Panc1 (cell line): ENCODE measurements at regions not wholly inside any gene's neighbourhood (a gene's known extent, or its start where the extent isn't known, plus 50 kb on each side); places are given as distances from the start of the nearest gene placed in this dataset.

Source experiments
- CTCF ChIP-seq: fragments of 450-650 bp; IDR thresholded peaks from 2 replicates; pipeline ENCODE4 v1.5.1; 2017; ENCODE audit warnings: mild to moderate bottlenecking
- POLR2AphosphoS5 ChIP-seq: IDR thresholded peaks from 2 replicates; pipeline ENCODE4 v1.6.1; 2012; ENCODE audit warnings: mild to moderate bottlenecking, low read depth, low read length, moderate library complexity
- TF ChIP-seq, protein P1 (sequence below), 2 experiments: IDR thresholded peaks; 2 replicates each; pipeline ENCODE4 v1.6.1; 2011 to 2012; ENCODE audit warnings: low read depth in 2 of 2, control low read depth in 1 of 2, low read length in 1 of 2, mild to moderate bottlenecking in 1 of 2, moderate library complexity in 1 of 2; ENCODE audit not compliant: insufficient read depth in 1 of 2

- TF ChIP-seq CTCF: no peak
- no peak for TF ChIP-seq POLR2AphosphoS5
- TF ChIP-seq, protein P1, sequence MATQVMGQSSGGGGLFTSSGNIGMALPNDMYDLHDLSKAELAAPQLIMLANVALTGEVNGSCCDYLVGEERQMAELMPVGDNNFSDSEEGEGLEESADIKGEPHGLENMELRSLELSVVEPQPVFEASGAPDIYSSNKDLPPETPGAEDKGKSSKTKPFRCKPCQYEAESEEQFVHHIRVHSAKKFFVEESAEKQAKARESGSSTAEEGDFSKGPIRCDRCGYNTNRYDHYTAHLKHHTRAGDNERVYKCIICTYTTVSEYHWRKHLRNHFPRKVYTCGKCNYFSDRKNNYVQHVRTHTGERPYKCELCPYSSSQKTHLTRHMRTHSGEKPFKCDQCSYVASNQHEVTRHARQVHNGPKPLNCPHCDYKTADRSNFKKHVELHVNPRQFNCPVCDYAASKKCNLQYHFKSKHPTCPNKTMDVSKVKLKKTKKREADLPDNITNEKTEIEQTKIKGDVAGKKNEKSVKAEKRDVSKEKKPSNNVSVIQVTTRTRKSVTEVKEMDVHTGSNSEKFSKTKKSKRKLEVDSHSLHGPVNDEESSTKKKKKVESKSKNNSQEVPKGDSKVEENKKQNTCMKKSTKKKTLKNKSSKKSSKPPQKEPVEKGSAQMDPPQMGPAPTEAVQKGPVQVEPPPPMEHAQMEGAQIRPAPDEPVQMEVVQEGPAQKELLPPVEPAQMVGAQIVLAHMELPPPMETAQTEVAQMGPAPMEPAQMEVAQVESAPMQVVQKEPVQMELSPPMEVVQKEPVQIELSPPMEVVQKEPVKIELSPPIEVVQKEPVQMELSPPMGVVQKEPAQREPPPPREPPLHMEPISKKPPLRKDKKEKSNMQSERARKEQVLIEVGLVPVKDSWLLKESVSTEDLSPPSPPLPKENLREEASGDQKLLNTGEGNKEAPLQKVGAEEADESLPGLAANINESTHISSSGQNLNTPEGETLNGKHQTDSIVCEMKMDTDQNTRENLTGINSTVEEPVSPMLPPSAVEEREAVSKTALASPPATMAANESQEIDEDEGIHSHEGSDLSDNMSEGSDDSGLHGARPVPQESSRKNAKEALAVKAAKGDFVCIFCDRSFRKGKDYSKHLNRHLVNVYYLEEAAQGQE (IDR thresholded peaks at IDR 0.05; ENCODE audit: insufficient read depth in 1 of 2, low read depth in 2 of 2, low read length in 1 of 2): no peak
These were observed 81.7 kb downstream of the ANKRD60 start for GRCh38 chr20:58146746-58147140.
